ENCODE measurements at regions not wholly inside any gene's neighbourhood (a gene's known extent, or its start where the extent isn't known, plus 50 kb on each side); places are given as distances from the start of the nearest gene placed in this dataset.

DNA sequence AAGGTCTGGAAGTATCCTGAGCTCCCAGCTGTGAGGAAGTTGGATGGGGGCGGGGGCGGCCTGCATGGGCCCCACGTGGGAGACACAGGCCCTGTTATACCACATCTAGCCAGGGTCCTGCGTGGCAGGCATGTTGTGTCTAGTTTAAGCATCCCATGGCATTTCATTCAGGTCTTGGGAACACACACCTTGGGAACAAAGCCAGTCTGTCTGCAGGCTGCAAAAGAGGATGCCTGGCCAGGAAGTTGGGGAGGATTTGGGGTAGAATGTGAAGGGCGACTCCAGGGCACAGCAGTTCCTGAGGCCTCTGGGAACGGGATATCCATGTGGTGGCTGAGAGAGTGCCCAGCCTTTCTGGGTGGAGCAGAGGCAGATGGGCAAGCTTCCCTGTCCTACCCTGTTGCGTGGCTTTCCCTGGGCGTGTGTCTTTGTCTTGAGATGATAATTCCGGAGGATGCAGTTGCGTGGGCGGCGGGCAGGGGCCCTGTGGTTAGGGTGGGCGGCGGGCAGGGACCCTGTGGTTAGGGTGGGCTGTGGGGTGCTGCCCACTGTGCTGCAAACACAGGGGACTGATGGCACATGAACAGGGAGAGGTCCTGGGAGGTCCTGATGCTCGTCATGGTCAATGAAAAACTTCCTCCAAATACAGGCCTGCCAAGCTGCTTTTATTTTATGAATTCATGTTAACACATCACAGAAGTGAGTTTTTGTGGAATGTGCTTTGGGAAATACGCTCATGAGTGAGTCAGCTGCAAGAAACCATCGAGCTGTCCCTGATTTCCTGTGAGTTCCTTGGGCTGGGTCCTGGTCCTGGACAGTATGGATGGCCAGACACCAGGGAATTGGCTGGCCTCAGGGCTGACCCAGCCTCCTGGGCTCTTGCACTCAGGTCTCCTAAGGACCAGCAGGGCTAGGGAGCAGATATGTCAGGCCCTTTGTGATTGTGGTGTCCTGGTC lies 90.0 kb upstream of the HS6ST1 start:
- peak overlapping the region in 2 of 3 experiments; percentile 24 to 47 for H3K27ac Mint-ChIP-seq

DNA sequence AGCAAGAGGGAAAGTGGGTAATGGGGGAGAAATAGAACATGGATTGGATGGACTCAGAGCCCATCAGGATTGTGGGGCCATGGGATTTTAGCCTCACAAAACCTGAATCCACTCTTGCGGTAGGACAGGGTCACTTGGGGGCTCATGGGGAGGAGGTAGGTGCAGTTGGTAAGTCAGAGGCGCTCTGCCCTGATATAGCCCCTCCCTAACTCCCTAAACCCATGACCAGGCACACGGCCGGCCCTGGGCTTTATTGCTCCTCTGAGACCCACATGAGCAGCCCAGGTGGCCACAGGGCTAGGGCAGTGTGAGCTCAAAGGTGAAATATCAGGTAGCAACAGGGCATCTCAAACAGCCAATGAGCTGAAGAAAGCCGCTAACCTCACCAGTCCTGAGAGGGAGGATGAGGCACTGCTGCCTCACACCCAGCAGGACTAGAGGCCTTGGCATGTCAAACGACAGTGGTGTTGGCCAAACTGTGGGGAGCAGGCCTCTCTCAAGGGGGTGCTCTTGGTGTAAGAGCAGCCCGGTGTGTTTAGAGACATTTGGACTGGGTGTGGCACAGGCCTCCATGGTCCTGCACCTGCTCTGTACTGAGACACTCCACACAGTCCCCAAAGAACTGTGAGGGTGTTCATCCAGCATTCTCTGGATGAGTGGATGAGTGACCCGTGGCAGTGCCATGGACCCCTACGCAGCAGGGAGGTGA lies 90.8 kb upstream of the HS6ST1 start:
- no peak overlapping the region for H3K4me3 Mint-ChIP-seq
- no peaks in the 10 kb centered on the region for H3K36me3 Mint-ChIP-seq (ENCODE audit: low read depth)
- peaks cover 21% of the 10 kb centered on the region for H3K4me1 Mint-ChIP-seq
- TF ChIP-seq, protein P1, sequence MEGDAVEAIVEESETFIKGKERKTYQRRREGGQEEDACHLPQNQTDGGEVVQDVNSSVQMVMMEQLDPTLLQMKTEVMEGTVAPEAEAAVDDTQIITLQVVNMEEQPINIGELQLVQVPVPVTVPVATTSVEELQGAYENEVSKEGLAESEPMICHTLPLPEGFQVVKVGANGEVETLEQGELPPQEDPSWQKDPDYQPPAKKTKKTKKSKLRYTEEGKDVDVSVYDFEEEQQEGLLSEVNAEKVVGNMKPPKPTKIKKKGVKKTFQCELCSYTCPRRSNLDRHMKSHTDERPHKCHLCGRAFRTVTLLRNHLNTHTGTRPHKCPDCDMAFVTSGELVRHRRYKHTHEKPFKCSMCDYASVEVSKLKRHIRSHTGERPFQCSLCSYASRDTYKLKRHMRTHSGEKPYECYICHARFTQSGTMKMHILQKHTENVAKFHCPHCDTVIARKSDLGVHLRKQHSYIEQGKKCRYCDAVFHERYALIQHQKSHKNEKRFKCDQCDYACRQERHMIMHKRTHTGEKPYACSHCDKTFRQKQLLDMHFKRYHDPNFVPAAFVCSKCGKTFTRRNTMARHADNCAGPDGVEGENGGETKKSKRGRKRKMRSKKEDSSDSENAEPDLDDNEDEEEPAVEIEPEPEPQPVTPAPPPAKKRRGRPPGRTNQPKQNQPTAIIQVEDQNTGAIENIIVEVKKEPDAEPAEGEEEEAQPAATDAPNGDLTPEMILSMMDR (IDR thresholded peaks at IDR 0.05; ENCODE audit: unreplicated experiment in 3 of 3): no peak
- no peaks in the 10 kb centered on the region for H3K9me3 Mint-ChIP-seq
- H3K27ac Mint-ChIP-seq: peak overlapping the region in 1 of 3 experiments; percentile 47
- H3K27me3 Mint-ChIP-seq (ENCODE audit: low read depth): peaks cover 10% of the 10 kb centered on the region

More for the DNA sequence above, 90.0 kb upstream of the HS6ST1 start:
- no peaks in the 10 kb centered on the region for H3K36me3 Mint-ChIP-seq (ENCODE audit: low read depth)
- no peaks in the 10 kb centered on the region for H3K9me3 Mint-ChIP-seq
- no peak overlapping the region for H3K4me3 Mint-ChIP-seq
- peaks cover 14% of the 10 kb centered on the region for H3K27me3 Mint-ChIP-seq (ENCODE audit: low read depth)
- peaks cover 21% of the 10 kb centered on the region for H3K4me1 Mint-ChIP-seq
- TF ChIP-seq, protein P1 (IDR thresholded peaks at IDR 0.05; ENCODE audit: unreplicated experiment in 3 of 3): no peak

DNA sequence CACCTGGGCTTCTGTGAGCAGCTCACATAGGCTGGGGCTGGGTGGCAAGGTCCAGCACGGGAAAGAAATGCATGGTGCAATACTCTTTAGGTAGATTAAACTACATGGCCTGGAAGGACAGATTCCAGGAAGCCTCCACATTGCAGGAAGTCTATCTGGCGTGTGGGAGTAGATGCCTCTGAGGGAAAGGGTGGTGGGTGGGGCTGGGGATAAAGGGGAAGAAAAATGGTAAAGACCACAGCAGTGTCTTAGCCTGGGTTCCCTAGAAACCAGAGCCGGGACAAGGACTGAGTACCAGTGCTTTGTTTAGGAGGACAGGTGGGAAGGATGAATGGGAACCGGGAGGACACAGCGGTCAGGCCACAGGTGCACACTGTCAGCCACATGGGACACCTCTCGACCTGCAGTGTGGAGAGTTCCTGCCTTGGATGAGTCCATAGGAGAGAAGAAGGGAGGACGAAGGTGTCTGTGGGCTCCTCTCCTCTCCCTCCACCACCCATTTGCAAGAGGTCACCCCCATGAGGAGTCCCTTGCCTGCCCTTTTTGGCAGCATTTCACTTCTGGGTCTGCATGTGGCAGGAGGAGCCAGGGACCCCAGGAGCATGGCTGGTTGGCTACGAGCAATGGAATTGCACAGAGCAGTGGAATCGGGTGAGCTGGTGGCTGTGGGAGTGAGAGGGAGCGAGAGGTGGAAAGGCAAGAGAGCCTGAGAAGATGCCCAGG lies 91.5 kb upstream of the HS6ST1 start:
- peaks cover 6% of the 10 kb centered on the region for H3K27me3 Mint-ChIP-seq (ENCODE audit: low read depth)
- TF ChIP-seq, protein P1 (IDR thresholded peaks at IDR 0.05; ENCODE audit: unreplicated experiment in 3 of 3): no peak
- H3K9me3 Mint-ChIP-seq: no peaks in the 10 kb centered on the region
- peak overlapping the region in 1 of 3 experiments; percentile 13 for H3K27ac Mint-ChIP-seq
- H3K36me3 Mint-ChIP-seq (ENCODE audit: low read depth): no peaks in the 10 kb centered on the region
- H3K4me1 Mint-ChIP-seq: peaks cover 21% of the 10 kb centered on the region
- H3K4me3 Mint-ChIP-seq: no peak overlapping the region

DNA sequence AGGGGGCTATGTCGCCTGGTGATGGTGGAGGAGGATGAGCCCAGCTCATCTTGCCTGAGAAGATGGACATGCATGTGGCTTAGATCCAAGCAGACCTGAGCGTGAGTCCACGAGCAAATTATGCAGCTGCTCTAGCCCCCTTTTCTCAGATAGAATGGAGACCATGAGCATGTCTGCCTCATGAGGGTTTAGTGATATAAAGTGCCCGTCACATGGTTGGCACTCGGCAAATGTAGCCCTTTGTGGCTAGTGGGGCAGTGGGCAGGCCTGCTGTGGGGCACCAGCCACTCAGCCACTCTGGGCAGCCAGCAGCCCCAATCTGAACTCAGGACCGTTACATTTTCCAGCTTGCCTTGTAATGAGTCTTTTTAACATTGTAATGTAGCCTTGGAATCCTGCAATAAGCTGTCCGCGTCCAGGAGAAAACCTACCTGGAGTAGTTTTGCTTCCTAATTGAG lies 92.1 kb upstream of the HS6ST1 start:
- H3K27me3 Mint-ChIP-seq (ENCODE audit: low read depth): peaks cover 6% of the 10 kb centered on the region
- H3K36me3 Mint-ChIP-seq (ENCODE audit: low read depth): no peaks in the 10 kb centered on the region
- H3K4me3 Mint-ChIP-seq: no peak overlapping the region
- TF ChIP-seq, protein P1 (IDR thresholded peaks at IDR 0.05; ENCODE audit: unreplicated experiment in 3 of 3): no peak
- no peak overlapping the region for H3K27ac Mint-ChIP-seq
- H3K4me1 Mint-ChIP-seq: peaks cover 21% of the 10 kb centered on the region
- H3K9me3 Mint-ChIP-seq: peaks cover 2% of the 10 kb centered on the region

DNA sequence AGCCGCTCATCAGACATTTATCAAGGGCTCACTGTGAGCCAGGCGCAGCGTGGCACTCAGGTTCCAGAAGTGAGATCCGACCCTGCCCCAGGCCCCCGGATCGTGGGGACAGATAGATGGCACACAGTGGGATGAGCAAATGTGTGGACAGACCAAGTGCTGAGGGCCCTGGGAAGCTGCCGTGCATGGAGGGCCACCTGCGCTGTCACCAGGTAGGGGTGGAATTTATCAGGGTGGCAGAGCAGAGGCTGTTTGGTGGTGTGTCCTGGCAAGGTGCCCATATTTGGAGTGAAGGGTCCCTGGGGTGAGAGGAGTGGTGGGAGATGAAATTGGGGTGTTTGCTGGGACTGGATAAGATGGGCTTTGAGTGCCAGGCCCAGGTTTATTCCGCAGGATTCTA lies 92.8 kb upstream of the HS6ST1 start:
- no peaks in the 10 kb centered on the region for H3K36me3 Mint-ChIP-seq (ENCODE audit: low read depth)
- no peak overlapping the region for H3K4me3 Mint-ChIP-seq
- no peak overlapping the region for H3K27ac Mint-ChIP-seq
- peaks cover 6% of the 10 kb centered on the region for H3K9me3 Mint-ChIP-seq
- H3K27me3 Mint-ChIP-seq (ENCODE audit: low read depth): peaks cover 6% of the 10 kb centered on the region
- peaks cover 19% of the 10 kb centered on the region for H3K4me1 Mint-ChIP-seq
- TF ChIP-seq, protein P1 (IDR thresholded peaks at IDR 0.05; ENCODE audit: unreplicated experiment in 3 of 3): no peak

Data from nephron (organoid).